Endothelial cell of umbilical vein (primary cell): ENCODE measurements at regions not wholly inside any gene's neighbourhood (a gene's known extent, or its start where the extent isn't known, plus 50 kb on each side); places are given as distances from the start of the nearest gene placed in this dataset.

ENCODE experiments used
- BruUV-seq: library from RNA; stranded (reverse); fragments of 400-500 nt; replicated peaks from 2 replicates; lab custom pipeline; 2021; lab: Mats Ljungman, UMichigan
- CTCF ChIA-PET: fragments of 300-600, 350-600 bp; sonication (Branson Sonifier 250); formaldehyde crosslinking; loops from one replicate; lab custom pipeline; 2021; ENCODE audit warnings: antibody characterized with exemption, inconsistent platforms; lab: Charles Lee
- POLR2A ChIA-PET: fragments of 300-600, 350-600 bp; sonication (Branson Sonifier 250); formaldehyde crosslinking; loops from one replicate; lab custom pipeline; 2021; ENCODE audit warnings: antibody characterized with exemption, inconsistent platforms; lab: Charles Lee
- DNase-seq: peaks from one replicate; pipeline ENCODE4 v3.0.0-alpha.2; 2011; ENCODE audit warnings: low read depth, low spot score
- FAIRE-seq: peaks from 2 replicates; lab custom pipeline; 2011; peaks lifted over from hg19 to GRCh38; lab: Jason Lieb, UNC
- H2AFZ ChIP-seq: 2 replicates; pipeline ENCODE4 v1.6.0; 2012; ENCODE audit warnings: low read depth, low read length, control low read depth, inconsistent platforms
- H3K27ac ChIP-seq: 2 replicates; pipeline ENCODE4 v1.5.1; 2011; ENCODE audit warnings: low read depth, mild to moderate bottlenecking, control low read depth, low read length, moderate library complexity; ENCODE audit not compliant: insufficient read depth
- H3K27me3 ChIP-seq, 2 experiments: 2 replicates each; pipeline versions ENCODE4 v1.6.0 to v1.6.1; 2011; ENCODE audit warnings: low read length in 2 of 2, mixed read lengths in 1 of 2; ENCODE audit not compliant: control insufficient read depth in 2 of 2, insufficient read depth in 2 of 2
- H3K36me3 ChIP-seq, 2 experiments: 2 replicates in 1 of 2; 3 replicates in 1 of 2; pipeline ENCODE4 v1.5.1; 2011; ENCODE audit warnings: low read length in 2 of 2, mild to moderate bottlenecking in 1 of 2, moderate library complexity in 1 of 2; ENCODE audit not compliant: control insufficient read depth in 2 of 2, insufficient read depth in 2 of 2; ENCODE audit errors: extremely low read depth in 1 of 2
- H3K4me1 ChIP-seq: 3 replicates; pipeline ENCODE4 v1.5.1; 2011; ENCODE audit warnings: mild to moderate bottlenecking, low read length; ENCODE audit not compliant: control insufficient read depth, insufficient read depth; ENCODE audit errors: extremely low read depth
- H3K4me2 ChIP-seq: 2 replicates; pipeline ENCODE4 v1.6.1; 2011; ENCODE audit warnings: low read length, control low read depth, mixed read lengths; ENCODE audit not compliant: insufficient read depth
- H3K4me3 ChIP-seq, 3 experiments: fragments of 200-600 bp in 1 of 3; sonication (generic), shearing (Covaris generic) in 1 of 3; replicated peaks in 1 of 3; 2 replicates each; pipeline ENCODE4 v1.5.1; 2011 to 2016; ENCODE audit warnings: control low read depth in 3 of 3, low read length in 3 of 3, mild to moderate bottlenecking in 2 of 3, inconsistent platforms in 1 of 3, low read depth in 1 of 3, moderate library complexity in 1 of 3; ENCODE audit not compliant: insufficient read depth in 1 of 3
- H3K79me2 ChIP-seq: 2 replicates; pipeline ENCODE4 v1.6.0; 2012; ENCODE audit warnings: low read length, inconsistent platforms; ENCODE audit not compliant: control insufficient read depth, insufficient read depth
- H3K9ac ChIP-seq: replicated peaks from 2 replicates; pipeline ENCODE3; 2011; ENCODE audit warnings: low read length, control low read depth; ENCODE audit not compliant: insufficient read depth; ENCODE audit errors: extremely low read depth
- H3K9me1 ChIP-seq: replicated peaks from 3 replicates; pipeline ENCODE4 v1.6.0; 2011; ENCODE audit warnings: mild to moderate bottlenecking, low read length; ENCODE audit not compliant: control insufficient read depth, insufficient read depth; ENCODE audit errors: extremely low read depth
- H3K9me3 ChIP-seq: replicated peaks from 2 replicates; pipeline ENCODE4 v1.5.1; 2012; ENCODE audit warnings: low read length, inconsistent platforms; ENCODE audit not compliant: control insufficient read depth, insufficient read depth
- H4K20me1 ChIP-seq: replicated peaks from 2 replicates; pipeline ENCODE3; 2011; ENCODE audit warnings: mild to moderate bottlenecking, low read length; ENCODE audit not compliant: control insufficient read depth, insufficient read depth; ENCODE audit errors: extremely low read depth
- EZH2 ChIP-seq: IDR thresholded peaks from 2 replicates; pipeline ENCODE4 v1.6.1; 2012; ENCODE audit warnings: borderline replicate concordance, low read depth, mild to moderate bottlenecking, moderate library complexity, low read length, inconsistent platforms; ENCODE audit not compliant: severe bottlenecking
- MAX ChIP-seq: IDR thresholded peaks from 2 replicates; pipeline ENCODE4 v1.6.1; 2011; ENCODE audit not compliant: insufficient read depth, insufficient read length
- MYC ChIP-seq: IDR thresholded peaks from one replicate; pipeline ENCODE4 v1.6.1; 2011; ENCODE audit warnings: mild to moderate bottlenecking, low read depth, low read length
- POLR2A ChIP-seq: IDR thresholded peaks from 2 replicates; pipeline ENCODE4 v1.6.1; 2012; ENCODE audit warnings: low read depth, mild to moderate bottlenecking, control low read depth, low read length
- dilution Hi-C: fragments of 300-500 bp; cut with MboI; formaldehyde crosslinking; loops from one replicate; pipeline ENCODE4 v1.15.0; 2019; ENCODE audit warnings: low sequenced_read_pairs; ENCODE audit not compliant: extremely low pct_ligation_motif_present
- intact Hi-C: fragments of 100-400 bp; cut with micrococcal nuclease; formaldehyde crosslinking; loops from one replicate; pipeline ENCODE4 v1.10.0; 2022

GRCh38 chr2:6605836-6606505 lies 259.7 kb downstream of the CMPK2 start:
- no peaks in the 10 kb centered on the region for H3K27me3 ChIP-seq
- dilution Hi-C loops: no loop called here
- H4K20me1 ChIP-seq: no peaks in the 10 kb centered on the region
- FAIRE-seq (no peak), DNase-seq (no peak)
- BruUV-seq: no TSS peak
- no peak overlapping the region for H3K9ac ChIP-seq
- intact Hi-C loops: no loop called here
- no peak overlapping the region for H3K4me2 ChIP-seq
- H3K79me2 ChIP-seq: no peaks in the 10 kb centered on the region
- ChIA-PET POLR2A (no interaction called here), CTCF (no interaction called here)
- H3K36me3 ChIP-seq: no peaks in the 10 kb centered on the region
- no peaks in the 10 kb centered on the region for H3K4me1 ChIP-seq
- TF ChIP-seq EZH2 (no peak), POLR2A (no peak), MYC (no peak)
- H3K9me1 ChIP-seq: no peaks in the 10 kb centered on the region
- H3K27ac ChIP-seq: no peak overlapping the region
- H3K4me3 ChIP-seq: no peak overlapping the region
- no peak overlapping the region for H2AFZ ChIP-seq
- peaks cover 2% of the 10 kb centered on the region for H3K9me3 ChIP-seq

GRCh38 chr2:6617794-6618193 lies 247.9 kb downstream of the CMPK2 start:
- H3K36me3 ChIP-seq: no peaks in the 10 kb centered on the region
- TF ChIP-seq MAX: no peak
- intact Hi-C loops: no loop called here
- no peak overlapping the region for H3K4me2 ChIP-seq
- H3K9ac ChIP-seq: no peak overlapping the region
- peaks cover 8% of the 10 kb centered on the region for H3K9me3 ChIP-seq
- no peaks in the 10 kb centered on the region for H3K79me2 ChIP-seq
- no peaks in the 10 kb centered on the region for H3K27me3 ChIP-seq
- FAIRE-seq (no peak), DNase-seq (no peak)
- H4K20me1 ChIP-seq: no peaks in the 10 kb centered on the region
- CTCF ChIA-PET: no interaction called here
- no peaks in the 10 kb centered on the region for H3K9me1 ChIP-seq
- no TSS peak for BruUV-seq
- POLR2A ChIA-PET: no interaction called here
- no peaks in the 10 kb centered on the region for H3K4me1 ChIP-seq
- H2AFZ ChIP-seq: no peak overlapping the region
- no peak overlapping the region for H3K27ac ChIP-seq
- no peak overlapping the region for H3K4me3 ChIP-seq
- dilution Hi-C loops: no loop called here
